Thyroid gland (tissue), 4 donors: ENCODE measurements at regions not wholly inside any gene's neighbourhood (a gene's known extent, or its start where the extent isn't known, plus 50 kb on each side); places are given as distances from the start of the nearest gene placed in this dataset.

Experiments
- CTCF ChIP-seq, 6 experiments: fragments of 200-600 bp in 3 of 6; fragments of 450-650 bp in 3 of 6; sonication (generic) in 3 of 6; IDR thresholded peaks; one replicate each; pipeline ENCODE4 v1.5.1; 2016 to 2019; ENCODE audit warnings: antibody characterized with exemption in 6 of 6, mild to moderate bottlenecking in 2 of 6, inconsistent platforms in 1 of 6, moderate library complexity in 1 of 6
- POLR2A ChIP-seq, 2 donors: fragments of 450-650 bp; IDR thresholded peaks; one replicate each; pipeline ENCODE4 v1.6.1; 2017; ENCODE audit warnings: antibody characterized with exemption in 2 of 2, mild to moderate bottlenecking in 2 of 2, moderate library complexity in 1 of 2

- no peak for TF ChIP-seq CTCF (IDR thresholded peaks at IDR 0.05)
- no peak for TF ChIP-seq POLR2A (IDR thresholded peaks at IDR 0.05)
These were observed 73.8 kb upstream of the METRNL start for GRCh38 chr17:83005639-83006038.
